Smooth muscle cell (in vitro differentiated cells): ENCODE measurements at regions not wholly inside any gene's neighbourhood (a gene's known extent, or its start where the extent isn't known, plus 50 kb on each side); places are given as distances from the start of the nearest gene placed in this dataset.

ENCODE experiments used
- DNase-seq: peaks from one replicate; lab custom pipeline; 2025; ENCODE audit not compliant: unreplicated experiment; lab: John Stamatoyannopoulos, UW
- H2AFZ ChIP-seq: fragments of 200-600 bp; sonication (generic); 2 replicates; pipeline ENCODE4 v1.6.0; 2016; ENCODE audit warnings: antibody characterized with exemption, low read depth, mild to moderate bottlenecking
- H3F3A ChIP-seq: fragments of 200-600 bp; sonication (generic); 2 replicates; pipeline ENCODE4 v1.6.0; 2017; ENCODE audit warnings: antibody characterized with exemption, low read depth
- H3K27ac ChIP-seq: fragments of 200-600 bp; sonication (generic); 2 replicates; pipeline ENCODE4 v1.5.1; 2016; ENCODE audit warnings: low read depth, mild to moderate bottlenecking
- H3K27me3 ChIP-seq: fragments of 200-600 bp; sonication (generic); 2 replicates; pipeline ENCODE4 v1.6.1; 2016; ENCODE audit warnings: low read depth, mild to moderate bottlenecking
- H3K36me3 ChIP-seq: fragments of 200-600 bp; sonication (generic); 2 replicates; pipeline ENCODE4 v1.5.1; 2016; ENCODE audit warnings: low read depth
- H3K4me1 ChIP-seq: fragments of 200-600 bp; sonication (generic); 2 replicates; pipeline ENCODE4 v1.5.1; 2016; ENCODE audit warnings: low read depth
- H3K4me2 ChIP-seq: fragments of 200-600 bp; sonication (generic); 2 replicates; pipeline ENCODE4 v1.6.0; 2016; ENCODE audit warnings: mild to moderate bottlenecking
- H3K4me3 ChIP-seq: fragments of 200-600 bp; sonication (generic); 2 replicates; pipeline ENCODE4 v1.5.1; 2016; ENCODE audit warnings: mild to moderate bottlenecking
- H3K79me2 ChIP-seq: fragments of 200-600 bp; sonication (generic); 2 replicates; pipeline ENCODE4 v1.6.0; 2016; ENCODE audit warnings: low read depth, mild to moderate bottlenecking
- H3K9ac ChIP-seq: fragments of 200-600 bp; sonication (generic); 2 replicates; pipeline ENCODE4 v1.6.0; 2016; ENCODE audit warnings: low read depth
- H3K9me3 ChIP-seq: fragments of 200-600 bp; sonication (generic); replicated peaks from 2 replicates; pipeline ENCODE4 v1.5.1; 2016; ENCODE audit warnings: low read depth
- H4K20me1 ChIP-seq: fragments of 200-600 bp; sonication (generic); 2 replicates; pipeline ENCODE4 v1.6.0; 2016; ENCODE audit warnings: low read depth
- CTCF ChIP-seq: fragments of 200-600 bp; sonication (generic); IDR thresholded peaks from 2 replicates; pipeline ENCODE4 v1.5.1; 2017; ENCODE audit warnings: borderline replicate concordance, mild to moderate bottlenecking, antibody characterized with exemption; ENCODE audit not compliant: insufficient read depth, poor library complexity, severe bottlenecking
- WGBS: methylation state at CpG from one replicate; pipeline ENCODE4 v1.1.7; 2016; ENCODE audit warnings: low lambda C conversion rate; 5-methylcytosine and 5-hydroxymethylcytosine counted together

- 91% methylated on average over 4 of the region's 4 CpGs for WGBS
- Histone ChIP-seq H3K4me2 (no peak overlapping the region), H3K27ac (no peak overlapping the region), H3F3A (no peaks in the 10 kb centered on the region), H3K4me1 (no peaks in the 10 kb centered on the region), H3K4me3 (no peak overlapping the region), H3K27me3 (no peaks in the 10 kb centered on the region), H3K9ac (no peak overlapping the region), H4K20me1 (no peaks in the 10 kb centered on the region), H3K9me3 (no peaks in the 10 kb centered on the region), H3K36me3 (no peaks in the 10 kb centered on the region), H2AFZ (no peak overlapping the region), H3K79me2 (no peaks in the 10 kb centered on the region)
- DNase-seq: no peak
- no peak for TF ChIP-seq CTCF
These were observed 70.6 kb upstream of the HS3ST2 start for GRCh38 chr16:22743401-22743800.

GRCh38 chr16:22751104-22751667 is 62.8 kb upstream of the HS3ST2 start:
- peaks cover 12% of the 10 kb centered on the region for H3K27me3 ChIP-seq
- H2AFZ ChIP-seq: no peak overlapping the region
- no peaks in the 10 kb centered on the region for H4K20me1 ChIP-seq
- no peaks in the 10 kb centered on the region for H3K36me3 ChIP-seq
- 67% methylated on average over 5 of the region's 5 CpGs for WGBS
- no peaks in the 10 kb centered on the region for H3K79me2 ChIP-seq
- H3K4me3 ChIP-seq: no peak overlapping the region
- no peak for DNase-seq
- H3K27ac ChIP-seq: no peak overlapping the region
- no peak overlapping the region for H3K9ac ChIP-seq
- H3F3A ChIP-seq: no peaks in the 10 kb centered on the region
- no peak for TF ChIP-seq CTCF
- no peaks in the 10 kb centered on the region for H3K4me1 ChIP-seq
- no peak overlapping the region for H3K4me2 ChIP-seq
- no peaks in the 10 kb centered on the region for H3K9me3 ChIP-seq

GRCh38 chr16:22751685-22752084 is 62.3 kb upstream of the HS3ST2 start:
- H3K4me3 ChIP-seq: no peak overlapping the region
- peaks cover 17% of the 10 kb centered on the region for H3K27me3 ChIP-seq
- no peak overlapping the region for H3K4me2 ChIP-seq
- no peaks in the 10 kb centered on the region for H3F3A ChIP-seq
- H3K79me2 ChIP-seq: no peaks in the 10 kb centered on the region
- no peak overlapping the region for H3K9ac ChIP-seq
- 80% methylated on average over 2 of the region's 2 CpGs for WGBS
- no peak overlapping the region for H2AFZ ChIP-seq
- no peak for DNase-seq
- TF ChIP-seq CTCF: no peak
- H3K36me3 ChIP-seq: no peaks in the 10 kb centered on the region
- H3K4me1 ChIP-seq: no peaks in the 10 kb centered on the region
- no peaks in the 10 kb centered on the region for H3K9me3 ChIP-seq
- no peak overlapping the region for H3K27ac ChIP-seq
- H4K20me1 ChIP-seq: no peaks in the 10 kb centered on the region

- no peaks in the 10 kb centered on the region for H3F3A ChIP-seq
These were observed 60.5 kb upstream of the HS3ST2 start for GRCh38 chr16:22753451-22753850.

More at GRCh38 chr16:22753451-22753850, 60.5 kb upstream of the HS3ST2 start:
- no peaks in the 10 kb centered on the region for H3K4me1 ChIP-seq
- H4K20me1 ChIP-seq: no peaks in the 10 kb centered on the region
- no peaks in the 10 kb centered on the region for H3K9me3 ChIP-seq
- H3K9ac ChIP-seq: no peak overlapping the region
- no peak overlapping the region for H3K4me2 ChIP-seq
- no peak overlapping the region for H2AFZ ChIP-seq
- H3K79me2 ChIP-seq: no peaks in the 10 kb centered on the region
- TF ChIP-seq CTCF: no peak
- H3K27me3 ChIP-seq: peaks cover 20% of the 10 kb centered on the region
- no peak overlapping the region for H3K27ac ChIP-seq
- WGBS: 78% methylated on average over 2 of the region's 2 CpGs
- no peak overlapping the region for H3K4me3 ChIP-seq
- DNase-seq: no peak
- no peaks in the 10 kb centered on the region for H3K36me3 ChIP-seq
